ENCODE measurements at regions not wholly inside any gene's neighbourhood (a gene's known extent, or its start where the extent isn't known, plus 50 kb on each side); places are given as distances from the start of the nearest gene placed in this dataset.

DNA sequence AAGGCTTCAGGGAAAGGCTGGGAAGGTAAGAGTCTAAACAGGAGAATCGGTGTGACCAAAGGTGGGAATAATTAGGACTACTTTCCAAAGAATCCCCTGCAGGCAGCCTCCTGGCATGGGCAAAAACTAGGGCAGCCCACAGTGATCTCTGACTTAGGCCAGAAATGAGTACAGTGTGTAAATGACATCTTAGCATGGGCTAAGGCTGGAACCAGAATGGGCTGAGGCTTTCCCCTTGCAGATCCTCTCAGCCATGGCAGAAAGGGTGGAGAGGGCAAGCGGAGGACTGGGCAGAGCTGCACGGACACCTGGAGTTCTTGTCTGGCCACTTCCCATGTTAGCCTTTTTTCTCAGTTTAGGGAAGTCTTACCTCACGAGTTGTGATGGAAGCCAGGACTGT lies 69.9 kb upstream of the FOXQ1 start:
- TF ChIP-seq, protein P1, sequence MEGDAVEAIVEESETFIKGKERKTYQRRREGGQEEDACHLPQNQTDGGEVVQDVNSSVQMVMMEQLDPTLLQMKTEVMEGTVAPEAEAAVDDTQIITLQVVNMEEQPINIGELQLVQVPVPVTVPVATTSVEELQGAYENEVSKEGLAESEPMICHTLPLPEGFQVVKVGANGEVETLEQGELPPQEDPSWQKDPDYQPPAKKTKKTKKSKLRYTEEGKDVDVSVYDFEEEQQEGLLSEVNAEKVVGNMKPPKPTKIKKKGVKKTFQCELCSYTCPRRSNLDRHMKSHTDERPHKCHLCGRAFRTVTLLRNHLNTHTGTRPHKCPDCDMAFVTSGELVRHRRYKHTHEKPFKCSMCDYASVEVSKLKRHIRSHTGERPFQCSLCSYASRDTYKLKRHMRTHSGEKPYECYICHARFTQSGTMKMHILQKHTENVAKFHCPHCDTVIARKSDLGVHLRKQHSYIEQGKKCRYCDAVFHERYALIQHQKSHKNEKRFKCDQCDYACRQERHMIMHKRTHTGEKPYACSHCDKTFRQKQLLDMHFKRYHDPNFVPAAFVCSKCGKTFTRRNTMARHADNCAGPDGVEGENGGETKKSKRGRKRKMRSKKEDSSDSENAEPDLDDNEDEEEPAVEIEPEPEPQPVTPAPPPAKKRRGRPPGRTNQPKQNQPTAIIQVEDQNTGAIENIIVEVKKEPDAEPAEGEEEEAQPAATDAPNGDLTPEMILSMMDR (tag by site-specific recombination; IDR thresholded peaks at IDR 0.05) = no peak
- TF ChIP-seq ZNF600 (tag by site-specific recombination; IDR thresholded peaks at IDR 0.05) = no peak
- no peak for TF ChIP-seq ZNF174 (tag by site-specific recombination; IDR thresholded peaks at IDR 0.05)
- TF ChIP-seq ZNF610 (tag by site-specific recombination; IDR thresholded peaks at IDR 0.05; ENCODE audit: borderline replicate concordance) = no peak
- no peak for TF ChIP-seq ZNF311 (tag by site-specific recombination; IDR thresholded peaks at IDR 0.05; ENCODE audit: borderline replicate concordance)
